ENCODE measurements at regions not wholly inside any gene's neighbourhood (a gene's known extent, or its start where the extent isn't known, plus 50 kb on each side); places are given as distances from the start of the nearest gene placed in this dataset.

- TF ChIP-seq CTCF (IDR thresholded peaks at IDR 0.05) (no peak), POLR2AphosphoS5 (IDR thresholded peaks at IDR 0.05; ENCODE audit: low read depth, low read length) (no peak), REST (IDR thresholded peaks at IDR 0.05; ENCODE audit: insufficient read depth in 1 of 2, low read depth in 2 of 2, low read length in 1 of 2) (no peak), SIN3A (IDR thresholded peaks at IDR 0.05; ENCODE audit: borderline replicate concordance, insufficient read depth, low read depth, low read length) (no peak), TCF7L2 (IDR thresholded peaks at IDR 0.05; ENCODE audit: low read depth, low read length) (no peak)
These were observed 430.4 kb upstream of the RUNX1 start for GRCh38 chr21:35479529-35479928.
